Cardiac fibroblast (primary cell): ENCODE measurements at regions not wholly inside any gene's neighbourhood (a gene's known extent, or its start where the extent isn't known, plus 50 kb on each side); places are given as distances from the start of the nearest gene placed in this dataset.

Experiments
- DNase-seq, 2 donors: peaks; one replicate each; pipeline versions ENCODE4 v3.0.0 to v3.0.0-alpha.2; 2010; ENCODE audit warnings: low read depth in 2 of 2
- H3K4me3 ChIP-seq, 2 donors: replicated peaks in 1 of 2; 1 replicate in 1 of 2; 2 replicates in 1 of 2; pipeline ENCODE4 v1.5.1; 2011; ENCODE audit warnings: low read depth in 2 of 2, low read length in 2 of 2, mild to moderate bottlenecking in 2 of 2, moderate library complexity in 1 of 2
- TF ChIP-seq, protein P1 (sequence below): IDR thresholded peaks from one replicate; pipeline ENCODE4 v1.5.1; 2011; ENCODE audit warnings: low read depth, mild to moderate bottlenecking, low read length, inconsistent platforms

- DNase-seq = no peak
- no peak overlapping the region for H3K4me3 ChIP-seq
- TF ChIP-seq, protein P1, sequence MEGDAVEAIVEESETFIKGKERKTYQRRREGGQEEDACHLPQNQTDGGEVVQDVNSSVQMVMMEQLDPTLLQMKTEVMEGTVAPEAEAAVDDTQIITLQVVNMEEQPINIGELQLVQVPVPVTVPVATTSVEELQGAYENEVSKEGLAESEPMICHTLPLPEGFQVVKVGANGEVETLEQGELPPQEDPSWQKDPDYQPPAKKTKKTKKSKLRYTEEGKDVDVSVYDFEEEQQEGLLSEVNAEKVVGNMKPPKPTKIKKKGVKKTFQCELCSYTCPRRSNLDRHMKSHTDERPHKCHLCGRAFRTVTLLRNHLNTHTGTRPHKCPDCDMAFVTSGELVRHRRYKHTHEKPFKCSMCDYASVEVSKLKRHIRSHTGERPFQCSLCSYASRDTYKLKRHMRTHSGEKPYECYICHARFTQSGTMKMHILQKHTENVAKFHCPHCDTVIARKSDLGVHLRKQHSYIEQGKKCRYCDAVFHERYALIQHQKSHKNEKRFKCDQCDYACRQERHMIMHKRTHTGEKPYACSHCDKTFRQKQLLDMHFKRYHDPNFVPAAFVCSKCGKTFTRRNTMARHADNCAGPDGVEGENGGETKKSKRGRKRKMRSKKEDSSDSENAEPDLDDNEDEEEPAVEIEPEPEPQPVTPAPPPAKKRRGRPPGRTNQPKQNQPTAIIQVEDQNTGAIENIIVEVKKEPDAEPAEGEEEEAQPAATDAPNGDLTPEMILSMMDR = no peak
Observed at GRCh38 chr4:180799798-180800197, 1443.4 kb upstream of the TENM3 start.

- TF ChIP-seq, protein P1 = no peak
- DNase-seq = no peak
- no peak overlapping the region for H3K4me3 ChIP-seq
Observed at GRCh38 chr4:180805101-180805500, 1438.1 kb upstream of the TENM3 start.

- no peak overlapping the region for H3K4me3 ChIP-seq
- TF ChIP-seq, protein P1 = no peak
- DNase-seq = no peak
Observed at GRCh38 chr4:180808862-180809261, 1434.3 kb upstream of the TENM3 start.

DNA sequence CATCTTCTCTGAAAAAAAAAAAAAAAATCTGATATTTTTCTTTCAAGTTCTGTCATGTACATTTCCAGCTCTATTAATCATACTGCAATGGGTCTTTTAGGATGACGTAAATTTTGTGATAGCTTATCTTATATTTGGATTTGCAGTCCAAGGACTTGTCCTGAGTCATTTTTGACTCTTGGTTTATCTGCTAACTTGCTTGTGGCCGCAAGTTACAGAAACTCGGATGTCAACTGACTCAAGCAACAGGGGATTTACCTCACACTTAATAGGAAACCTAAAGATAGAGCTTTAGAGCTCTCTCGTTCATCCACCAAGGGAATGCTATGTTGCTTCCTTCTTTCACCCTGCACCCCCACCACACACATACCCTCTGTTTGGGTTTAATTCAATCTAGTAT is 1433.8 kb upstream of the TENM3 start:
- TF ChIP-seq, protein P1 = no peak
- DNase-seq = peak in 1 of 2 donors; percentile 25

DNA sequence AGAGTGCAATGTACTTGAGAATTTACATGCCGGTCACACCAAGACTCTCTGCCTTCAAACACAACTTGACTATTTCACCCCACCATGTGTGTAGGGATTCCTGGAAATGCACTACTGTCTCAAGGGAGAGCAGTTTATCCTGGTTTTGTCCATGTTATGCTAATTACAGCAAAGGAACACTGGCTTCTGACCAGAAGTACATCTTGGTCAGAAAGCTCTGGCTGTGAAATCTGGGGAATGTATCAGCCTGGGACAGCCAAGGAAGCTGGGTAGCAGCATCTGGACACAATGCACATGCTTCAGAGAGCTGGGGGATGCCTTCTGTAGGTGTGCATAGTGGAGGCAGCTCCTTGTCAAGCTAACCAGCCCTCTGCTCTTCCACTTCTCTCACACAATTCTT is 1432.6 kb upstream of the TENM3 start:
- DNase-seq = peak in 1 of 2 donors; percentile 23
- no peak overlapping the region for H3K4me3 ChIP-seq
- TF ChIP-seq, protein P1 = no peak

More for the DNA sequence above, 1433.8 kb upstream of the TENM3 start:
- no peak overlapping the region for H3K4me3 ChIP-seq

DNA sequence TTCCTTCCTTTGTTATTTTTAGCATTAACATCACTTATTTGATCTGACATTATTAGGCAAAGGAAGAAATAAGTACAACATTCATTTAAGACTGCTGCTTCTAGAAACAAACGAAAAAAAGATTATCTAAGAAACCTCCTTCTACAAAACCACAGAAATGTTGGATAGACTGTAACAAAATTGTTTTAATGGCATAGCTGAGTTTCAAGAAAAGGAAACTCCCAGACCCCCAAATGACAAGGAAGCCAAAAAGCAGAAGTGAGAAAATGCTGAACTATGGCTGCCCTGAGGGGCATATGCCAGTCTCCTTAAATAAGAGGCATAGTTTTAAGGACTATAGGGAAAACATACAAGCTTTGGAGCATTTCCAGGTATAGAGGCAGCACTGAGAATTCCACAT is 1431.6 kb upstream of the TENM3 start:
- TF ChIP-seq, protein P1 = no peak
- DNase-seq = no peak
- no peak overlapping the region for H3K4me3 ChIP-seq

DNA sequence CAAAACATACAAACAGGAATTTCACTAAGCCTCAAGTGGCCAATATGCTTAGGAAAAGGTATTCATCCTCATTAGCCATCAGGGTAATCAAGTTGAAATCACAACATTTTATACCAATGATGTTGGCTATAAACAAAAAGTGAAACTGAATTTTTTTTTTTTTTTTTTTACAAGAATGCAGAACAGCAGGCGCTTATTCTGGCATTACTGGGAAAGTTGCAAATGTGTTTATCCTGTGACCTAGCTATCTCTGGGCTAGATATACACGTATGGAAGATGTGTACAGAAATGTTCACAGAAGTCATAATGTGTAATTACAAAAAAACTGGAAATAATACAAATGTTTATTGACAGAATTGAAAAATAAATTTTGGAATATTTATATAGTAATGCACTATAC is 1430.4 kb upstream of the TENM3 start:
- no peak for DNase-seq
- TF ChIP-seq, protein P1 = no peak
- H3K4me3 ChIP-seq = no peak overlapping the region
